SH-SY5Y (cell line): ENCODE measurements at regions not wholly inside any gene's neighbourhood (a gene's known extent, or its start where the extent isn't known, plus 50 kb on each side); places are given as distances from the start of the nearest gene placed in this dataset.

ENCODE experiments used
- GATA2 ChIP-seq: IDR thresholded peaks from 2 replicates; pipeline ENCODE4 v1.6.1; 2011; ENCODE audit warnings: mild to moderate bottlenecking, low read depth, low read length
- GATA3 ChIP-seq: IDR thresholded peaks from 2 replicates; pipeline ENCODE4 v1.6.1; 2011; ENCODE audit warnings: low read depth, mild to moderate bottlenecking, low read length, moderate library complexity

DNA sequence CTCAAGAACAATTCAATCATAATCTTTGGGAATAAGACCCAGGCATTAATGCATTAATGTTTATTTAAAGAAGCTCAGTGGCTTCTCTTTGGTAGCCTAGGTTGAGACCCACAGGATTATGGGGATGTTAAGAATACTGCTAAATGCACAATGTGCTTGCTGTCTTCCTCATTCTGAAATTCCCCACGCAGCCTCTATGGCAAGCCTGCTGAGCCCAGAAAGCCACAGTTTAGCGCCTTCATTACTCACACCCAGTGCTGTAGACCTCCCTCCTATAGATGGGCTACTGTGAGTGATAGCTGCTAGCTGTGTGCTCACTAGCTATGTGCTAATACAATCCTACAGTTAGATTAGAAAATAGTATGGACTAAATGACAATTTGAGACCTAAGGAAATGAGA is 90.6 kb downstream of the TNFSF13B start:
- TF ChIP-seq GATA3: no peak
- no peak for TF ChIP-seq GATA2

DNA sequence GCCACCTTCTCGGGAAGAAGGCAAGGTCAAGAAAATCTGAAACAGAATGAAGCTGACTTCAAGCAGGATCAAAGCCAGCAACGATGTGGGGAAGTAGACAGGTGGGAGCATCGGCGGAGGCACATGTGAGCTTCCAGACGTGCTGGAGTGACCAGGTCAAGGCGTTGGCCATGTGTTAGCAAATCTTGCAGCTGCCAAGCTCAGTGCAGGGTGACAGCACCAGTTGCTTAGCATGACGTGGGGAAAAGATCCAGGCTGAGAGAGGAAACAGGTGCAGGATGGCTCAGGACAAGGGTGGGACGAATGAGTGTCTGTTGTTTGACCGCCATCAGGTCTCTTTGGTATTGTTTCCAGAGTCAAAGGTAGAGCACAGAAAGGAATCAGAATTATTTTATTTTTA is 92.3 kb downstream of the TNFSF13B start:
- TF ChIP-seq GATA2: no peak
- TF ChIP-seq GATA3: no peak

DNA sequence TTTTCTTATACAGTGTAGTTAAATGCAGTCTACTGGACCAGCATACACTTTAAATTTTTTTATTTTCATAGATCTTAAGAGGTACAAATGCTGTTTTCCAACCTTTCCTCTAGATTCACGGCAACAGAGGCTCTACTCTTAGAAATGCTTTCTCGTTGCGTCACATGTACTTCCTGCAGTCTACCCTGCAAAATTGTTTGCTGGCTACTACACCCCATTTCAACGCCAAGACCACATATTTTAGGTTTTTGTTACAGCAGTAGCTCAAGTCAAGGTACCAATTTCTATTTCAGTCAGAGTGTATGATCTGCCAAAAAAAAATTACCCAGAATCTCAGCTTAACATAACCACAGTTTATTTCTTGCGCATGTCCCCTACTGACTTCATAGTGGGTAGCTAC is 94.1 kb downstream of the TNFSF13B start:
- no peak for TF ChIP-seq GATA3
- no peak for TF ChIP-seq GATA2

DNA sequence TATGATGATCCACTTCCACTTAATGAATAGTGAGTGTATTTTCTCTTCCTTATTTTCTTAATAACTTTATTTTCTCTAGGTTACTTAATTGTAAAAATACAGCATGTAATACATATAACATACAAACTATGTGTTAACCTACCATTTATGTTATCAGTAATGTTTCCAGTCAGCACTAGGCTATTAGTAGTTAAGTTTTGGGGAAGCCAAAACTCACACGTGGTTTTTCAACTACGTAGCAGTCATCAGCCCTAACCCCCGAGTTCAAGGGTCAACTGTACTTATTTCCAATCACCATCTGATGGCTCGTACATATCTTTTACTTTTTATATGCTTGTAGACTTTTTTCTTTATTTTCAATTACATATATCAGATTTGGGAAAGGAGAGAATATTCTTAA is 95.7 kb downstream of the TNFSF13B start:
- TF ChIP-seq GATA2 (no peak), GATA3 (no peak)

DNA sequence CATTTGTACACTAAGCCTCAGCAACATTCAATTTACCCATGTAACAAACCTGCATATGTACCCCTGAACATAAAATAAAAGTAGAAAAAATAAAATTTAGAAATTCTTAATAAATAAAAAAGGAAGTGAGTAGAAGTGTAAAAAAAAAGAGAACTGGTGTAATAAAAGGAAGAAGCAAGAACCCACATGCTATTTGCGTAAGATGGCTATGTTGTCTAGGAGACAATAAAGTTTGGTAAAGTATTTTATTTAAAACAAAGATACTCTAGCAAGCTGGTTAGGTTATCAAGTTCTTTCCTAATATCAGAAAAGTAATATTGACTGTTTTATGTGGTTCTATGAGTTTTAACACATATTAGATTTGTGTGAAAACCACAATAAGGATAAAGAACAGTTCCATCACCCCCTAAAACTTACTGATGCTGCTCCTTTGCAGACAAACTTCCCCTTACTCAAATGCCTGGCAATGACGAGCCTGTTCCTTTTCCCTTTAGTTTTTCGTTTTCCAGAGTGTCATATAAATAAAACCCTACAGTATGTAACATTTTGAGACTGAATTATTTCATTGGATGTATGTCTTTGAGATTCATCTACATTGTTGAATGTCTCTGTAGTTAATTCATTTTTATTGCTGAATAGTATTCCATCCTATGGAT is 98.9 kb downstream of the TNFSF13B start:
- no peak for TF ChIP-seq GATA2
- TF ChIP-seq GATA3: no peak

DNA sequence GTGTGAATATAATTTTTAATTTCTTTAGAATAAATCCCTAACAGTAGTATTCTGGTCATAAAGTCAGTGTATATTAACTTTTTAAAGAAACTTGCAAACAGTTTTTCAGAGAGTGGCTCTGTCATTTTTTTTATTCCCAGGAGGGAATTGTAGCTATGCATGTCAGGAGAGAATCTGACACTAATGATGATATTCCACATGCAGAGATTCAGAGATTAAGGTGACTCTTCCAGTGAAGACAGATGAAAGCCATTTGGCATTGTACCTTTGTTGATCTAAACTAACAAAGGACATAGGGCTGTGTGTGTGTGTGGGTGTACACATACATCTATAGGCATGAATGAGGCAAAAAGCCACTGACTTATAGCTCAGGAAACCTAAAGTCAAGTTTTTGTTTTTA is 99.9 kb downstream of the TNFSF13B start:
- TF ChIP-seq GATA3 (no peak), GATA2 (no peak; the same call in 1 of the 2 replicates)

DNA sequence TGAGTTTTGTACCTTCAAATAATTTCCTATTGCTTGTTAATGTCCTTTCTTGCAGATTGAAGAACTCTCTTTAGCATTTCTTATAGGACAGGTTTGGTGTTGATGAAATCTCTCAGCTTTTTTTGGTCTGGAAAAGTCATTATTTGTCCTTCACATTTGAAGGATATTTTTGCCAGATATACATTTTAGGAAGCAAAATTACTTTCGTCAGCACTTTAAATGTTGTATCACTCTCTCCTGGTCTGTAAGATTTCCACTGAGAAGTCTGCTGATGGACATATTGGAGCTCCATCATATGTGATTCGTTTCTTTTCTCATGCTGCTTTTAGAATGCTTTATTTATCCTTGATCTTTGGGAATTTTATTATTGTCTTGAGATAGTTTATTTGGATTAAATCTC is 105.5 kb downstream of the TNFSF13B start:
- no peak for TF ChIP-seq GATA2
- no peak for TF ChIP-seq GATA3

DNA sequence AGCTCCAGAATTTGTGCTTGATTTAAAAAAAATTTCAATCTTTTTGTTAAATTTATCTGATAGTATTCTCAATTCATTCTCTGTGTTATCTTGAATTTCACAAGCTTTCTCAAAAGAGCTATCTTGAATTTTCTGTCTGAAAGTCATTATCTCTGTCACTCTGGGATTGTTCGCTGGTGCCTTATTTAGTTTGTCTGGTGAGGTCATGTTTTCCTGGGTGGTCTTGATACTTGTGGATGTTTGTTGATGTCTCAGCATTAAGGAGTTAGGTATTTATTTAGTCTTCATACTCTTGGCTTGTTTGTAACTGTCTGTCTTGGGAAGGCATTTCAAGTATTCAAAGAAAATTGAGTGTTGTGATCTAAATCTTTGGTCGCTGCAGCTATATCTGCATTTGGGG is 106.3 kb downstream of the TNFSF13B start:
- no peak for TF ChIP-seq GATA3
- TF ChIP-seq GATA2: no peak

DNA sequence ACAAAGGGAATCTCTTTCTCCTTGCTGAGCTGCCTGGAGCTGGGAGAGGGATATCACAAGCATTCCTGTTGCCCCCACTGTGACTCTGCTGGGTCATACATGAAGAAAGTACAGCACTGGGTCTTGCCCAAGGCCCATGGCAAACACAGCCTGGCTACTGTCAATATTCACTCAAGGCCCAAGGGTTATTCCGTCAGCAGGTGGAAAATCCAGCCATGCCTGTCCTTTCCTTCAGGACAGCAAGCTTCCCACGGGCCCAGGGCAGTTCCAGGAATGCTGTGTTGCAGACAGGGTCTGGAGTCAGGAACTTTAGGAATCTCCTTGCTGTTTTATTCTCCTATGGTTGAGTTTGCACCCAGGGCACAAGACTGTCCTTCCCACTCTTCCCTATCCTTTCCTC is 106.8 kb downstream of the TNFSF13B start:
- no peak for TF ChIP-seq GATA2
- no peak for TF ChIP-seq GATA3

DNA sequence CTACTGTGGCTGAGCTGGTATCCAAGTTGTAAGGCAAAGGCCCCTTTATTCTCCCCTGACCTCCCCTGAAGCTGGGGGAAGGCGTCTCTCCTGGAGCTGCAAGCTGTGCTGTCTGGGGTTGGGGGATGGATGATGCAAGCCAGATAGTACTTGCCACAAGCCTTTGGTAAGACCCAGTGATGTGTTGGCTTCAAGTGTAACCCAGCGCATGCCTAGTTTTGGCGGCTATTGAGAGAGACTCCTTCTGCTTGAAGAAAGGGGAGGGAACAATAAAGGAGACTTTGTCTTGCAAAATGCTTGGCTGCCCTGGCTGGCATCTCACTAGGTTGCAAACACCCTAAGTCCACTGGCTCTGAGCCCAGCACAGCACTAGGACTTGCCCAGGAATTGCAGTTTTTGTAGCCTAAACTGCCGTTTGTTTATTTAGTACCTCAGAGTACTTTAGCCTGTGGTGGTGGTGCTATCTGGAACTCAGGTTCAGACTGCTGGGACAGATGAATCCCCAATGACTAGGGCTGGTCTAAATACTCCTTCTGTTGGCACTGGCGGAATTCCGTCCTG is 108.2 kb downstream of the TNFSF13B start:
- no peak for TF ChIP-seq GATA2

DNA sequence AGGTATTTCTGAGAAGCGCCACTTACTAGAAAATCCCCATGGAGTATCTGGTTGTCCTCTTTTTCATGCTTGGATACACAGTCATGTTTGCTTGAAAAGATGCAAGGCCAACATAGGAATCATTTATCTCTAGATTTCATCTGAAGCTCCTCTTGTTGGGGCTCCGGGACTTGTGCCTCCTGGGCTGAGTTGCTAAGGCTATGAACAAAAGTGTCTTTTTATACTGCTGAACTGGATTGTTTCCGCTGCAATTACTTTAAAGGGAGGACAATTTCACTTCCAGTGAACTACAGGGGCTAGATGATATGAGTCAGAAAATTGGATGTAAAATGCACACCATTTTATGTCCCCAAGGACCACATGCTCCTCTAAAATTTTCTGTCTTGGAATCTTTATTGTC is 114.1 kb downstream of the TNFSF13B start:
- TF ChIP-seq GATA2 (no peak), GATA3 (no peak)

DNA sequence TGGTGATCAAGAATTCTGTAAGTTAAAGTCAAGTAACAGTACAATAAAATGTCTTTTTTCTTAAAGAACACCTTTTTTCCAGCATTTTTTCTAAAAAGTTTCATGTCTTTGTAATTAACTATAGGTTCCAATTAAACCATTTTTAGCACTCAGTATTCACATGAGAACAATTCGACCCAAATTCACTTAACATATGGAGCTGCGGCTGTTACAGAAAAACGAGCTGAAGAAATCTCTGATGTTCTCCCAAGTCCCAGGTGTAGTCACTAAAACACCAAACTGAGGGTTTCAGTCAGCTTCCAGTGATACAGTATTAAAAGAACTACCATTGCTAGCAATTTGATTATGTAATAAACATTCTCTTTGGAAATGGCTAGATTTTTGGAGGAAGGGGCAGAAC is 117.6 kb downstream of the TNFSF13B start:
- TF ChIP-seq GATA2 (no peak), GATA3 (no peak)

DNA sequence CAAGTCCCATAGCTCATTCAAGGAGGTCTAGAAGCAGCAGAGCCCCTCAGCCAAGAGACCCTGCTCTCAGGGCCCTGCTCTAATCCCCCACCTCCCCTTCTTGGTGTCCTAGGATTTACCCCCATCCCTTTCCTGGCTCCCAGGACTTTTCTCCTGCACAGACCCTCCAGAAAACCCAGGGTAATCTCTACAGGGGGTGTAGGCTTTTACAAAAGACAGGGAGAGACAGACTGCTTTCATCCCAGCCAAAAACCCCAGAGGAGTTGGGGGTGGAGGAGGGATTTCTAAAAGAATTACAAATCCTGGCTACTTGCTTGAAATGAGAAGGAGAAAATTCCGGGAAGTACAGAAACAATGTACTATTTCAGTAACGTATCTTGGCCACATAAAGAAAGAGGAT is 133.3 kb downstream of the TNFSF13B start:
- no peak for TF ChIP-seq GATA2
- no peak for TF ChIP-seq GATA3

DNA sequence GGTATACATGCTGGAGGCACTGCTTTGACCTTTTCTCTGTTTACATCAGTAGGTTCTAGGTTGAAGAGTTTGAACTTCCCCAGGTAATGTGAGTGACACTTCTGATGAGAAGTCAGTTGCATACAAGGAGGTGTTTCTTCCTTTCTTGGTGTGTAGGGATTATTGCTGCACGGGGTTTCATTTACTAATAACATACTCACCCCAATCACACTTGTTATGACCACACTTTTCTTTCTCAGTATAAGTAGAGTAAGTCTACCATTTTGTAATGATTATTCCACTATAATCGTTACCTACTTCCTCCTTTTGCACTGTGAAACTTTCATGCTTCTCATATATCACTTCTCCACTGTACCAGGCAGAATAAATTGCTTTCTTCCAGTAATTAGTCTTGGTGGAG is 138.0 kb downstream of the TNFSF13B start:
- TF ChIP-seq GATA3 (no peak), GATA2 (no peak)

DNA sequence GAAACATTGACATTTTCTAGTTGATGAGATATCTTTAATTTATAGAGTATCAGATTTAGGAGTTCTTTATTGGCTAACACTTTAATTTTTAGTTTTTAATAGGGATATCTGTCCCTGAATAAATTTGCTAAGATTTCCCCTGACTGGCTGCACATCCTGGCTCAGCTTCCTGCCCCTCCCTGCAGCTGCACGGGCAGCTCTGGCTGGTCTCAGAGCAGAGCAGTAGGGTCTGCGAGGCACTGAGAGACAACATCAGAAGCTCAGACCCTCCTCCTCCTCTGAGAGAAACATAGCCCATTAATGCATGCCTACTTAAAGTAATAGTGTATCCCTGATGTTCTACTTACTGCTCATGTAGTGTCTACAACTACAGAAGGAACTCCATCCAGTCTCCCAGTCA is 139.2 kb downstream of the TNFSF13B start:
- TF ChIP-seq GATA2 (no peak), GATA3 (no peak)

DNA sequence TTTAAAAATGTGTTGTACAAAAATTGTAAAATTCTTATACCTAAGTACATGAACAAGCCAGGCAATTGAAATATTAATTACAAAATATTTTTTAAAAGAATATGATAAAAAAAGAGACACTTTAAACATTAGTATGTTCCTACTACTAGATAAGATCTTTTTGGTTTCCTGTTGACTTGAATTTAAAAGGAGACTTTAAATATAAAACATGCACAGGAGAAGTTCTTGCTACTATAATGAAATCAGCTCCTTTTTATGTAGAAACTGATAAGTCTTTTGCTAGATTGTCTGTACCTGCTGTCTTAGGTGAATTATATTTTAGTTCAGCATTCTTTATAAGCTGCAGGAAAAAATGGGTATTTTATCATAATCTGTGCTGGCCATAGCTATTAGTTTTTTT is 140.2 kb downstream of the TNFSF13B start:
- no peak for TF ChIP-seq GATA3
- TF ChIP-seq GATA2: no peak
